ENCODE measurements at regions not wholly inside any gene's neighbourhood (a gene's known extent, or its start where the extent isn't known, plus 50 kb on each side); places are given as distances from the start of the nearest gene placed in this dataset.

DNA sequence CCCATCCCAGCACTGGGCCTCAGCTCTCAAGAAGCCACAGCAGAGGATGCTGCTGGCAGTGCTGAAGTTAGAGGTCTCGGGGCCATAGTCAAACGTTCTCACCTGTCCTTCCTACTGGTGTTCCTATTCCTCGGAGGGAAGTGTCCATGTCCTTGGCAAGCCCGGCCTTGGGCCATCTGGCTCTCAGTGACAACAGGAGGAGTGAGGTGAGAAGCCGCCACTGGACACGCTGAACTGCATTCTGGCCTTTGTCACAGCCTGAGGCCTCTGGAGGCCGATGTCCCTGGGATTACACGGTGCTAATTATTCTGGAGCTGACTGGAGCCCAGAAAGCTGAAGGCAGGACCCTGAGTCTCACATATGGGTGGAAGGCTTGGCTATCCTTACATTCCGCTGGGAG is 92.5 kb downstream of the OLFM1 start:
- Histone ChIP-seq H3K36me3 (ENCODE audit: control insufficient read depth in 2 of 2, extremely low read depth in 1 of 2, insufficient read depth in 2 of 2, low read length in 2 of 2) (no peaks in the 10 kb centered on the region), H3K9ac (ENCODE audit: control insufficient read depth, extremely low read depth, insufficient read depth, low read length) (no peak overlapping the region), H3K4me2 (ENCODE audit: control insufficient read depth, extremely low read depth, insufficient read depth, low read depth, low read length) (no peak overlapping the region), H4K20me1 (ENCODE audit: control insufficient read depth, extremely low read depth, insufficient read depth, low read length) (no peaks in the 10 kb centered on the region), H3K79me2 (ENCODE audit: control insufficient read depth, insufficient read depth, low read length) (no peaks in the 10 kb centered on the region), H3K27ac (ENCODE audit: control insufficient read depth, insufficient read depth, low read length) (no peak overlapping the region), H3K4me1 (ENCODE audit: control insufficient read depth, extremely low read depth, insufficient read depth, low read length) (no peaks in the 10 kb centered on the region), H3K9me3 (ENCODE audit: control insufficient read depth, low read depth, low read length) (peaks cover 2% of the 10 kb centered on the region), H3K27me3 (ENCODE audit: control insufficient read depth, extremely low read depth, insufficient read depth, low read length) (no peaks in the 10 kb centered on the region), H3K9me1 (ENCODE audit: control insufficient read depth, extremely low read depth, insufficient read depth, low read length) (no peaks in the 10 kb centered on the region), H2AFZ (ENCODE audit: control insufficient read depth, low read length) (no peak overlapping the region), H3K4me3 (ENCODE audit: control insufficient read depth in 2 of 3, extremely low read depth in 1 of 3, insufficient read depth in 2 of 3, low read depth in 1 of 3, low read length in 3 of 3) (no peak overlapping the region)
- FAIRE-seq (no peak), DNase-seq (ENCODE audit: low read depth, low spot score) (no peak)
- dilution Hi-C loops (cut with MboI; ENCODE audit: extremely low pct_ligation_motif_present, low sequenced_read_pairs) = no loop called here
- TF ChIP-seq, protein P1, sequence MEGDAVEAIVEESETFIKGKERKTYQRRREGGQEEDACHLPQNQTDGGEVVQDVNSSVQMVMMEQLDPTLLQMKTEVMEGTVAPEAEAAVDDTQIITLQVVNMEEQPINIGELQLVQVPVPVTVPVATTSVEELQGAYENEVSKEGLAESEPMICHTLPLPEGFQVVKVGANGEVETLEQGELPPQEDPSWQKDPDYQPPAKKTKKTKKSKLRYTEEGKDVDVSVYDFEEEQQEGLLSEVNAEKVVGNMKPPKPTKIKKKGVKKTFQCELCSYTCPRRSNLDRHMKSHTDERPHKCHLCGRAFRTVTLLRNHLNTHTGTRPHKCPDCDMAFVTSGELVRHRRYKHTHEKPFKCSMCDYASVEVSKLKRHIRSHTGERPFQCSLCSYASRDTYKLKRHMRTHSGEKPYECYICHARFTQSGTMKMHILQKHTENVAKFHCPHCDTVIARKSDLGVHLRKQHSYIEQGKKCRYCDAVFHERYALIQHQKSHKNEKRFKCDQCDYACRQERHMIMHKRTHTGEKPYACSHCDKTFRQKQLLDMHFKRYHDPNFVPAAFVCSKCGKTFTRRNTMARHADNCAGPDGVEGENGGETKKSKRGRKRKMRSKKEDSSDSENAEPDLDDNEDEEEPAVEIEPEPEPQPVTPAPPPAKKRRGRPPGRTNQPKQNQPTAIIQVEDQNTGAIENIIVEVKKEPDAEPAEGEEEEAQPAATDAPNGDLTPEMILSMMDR (optimal IDR thresholded peaks at IDR 0.05 in 1 of 3, IDR thresholded peaks at IDR 0.05 in 1 of 3, conservative IDR thresholded peaks at IDR 0.05 in 1 of 3; ENCODE audit: extremely low read depth in 1 of 3, insufficient read depth in 2 of 3, low read length in 3 of 3) = no peak
- TF ChIP-seq EZH2 (IDR thresholded peaks at IDR 0.05; ENCODE audit: low read length) = no peak

DNA sequence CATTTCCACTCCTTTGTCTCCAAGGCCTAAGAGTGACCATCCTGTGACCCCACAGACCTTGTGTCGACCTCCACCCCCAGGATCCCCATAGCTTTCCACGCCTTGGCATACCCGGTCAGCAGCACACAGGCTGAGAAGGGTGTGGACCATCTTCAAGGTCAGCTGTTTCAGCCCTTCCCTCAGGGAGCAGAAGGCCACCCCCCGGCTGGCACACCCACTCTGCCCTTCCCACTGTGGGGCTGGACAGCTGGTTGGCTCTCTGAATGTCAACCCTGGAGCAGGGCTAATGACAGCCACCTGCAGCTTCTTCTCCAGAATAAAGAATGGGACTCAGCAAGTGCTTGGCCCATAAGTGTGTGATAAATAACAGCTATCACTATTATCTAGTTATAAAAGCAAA is 93.1 kb downstream of the OLFM1 start:
- Histone ChIP-seq H3K4me2 (ENCODE audit: control insufficient read depth, extremely low read depth, insufficient read depth, low read depth, low read length) (no peak overlapping the region), H3K4me1 (ENCODE audit: control insufficient read depth, extremely low read depth, insufficient read depth, low read length) (no peaks in the 10 kb centered on the region), H4K20me1 (ENCODE audit: control insufficient read depth, extremely low read depth, insufficient read depth, low read length) (no peaks in the 10 kb centered on the region), H3K9me3 (ENCODE audit: control insufficient read depth, low read depth, low read length) (peaks cover 2% of the 10 kb centered on the region), H3K9ac (ENCODE audit: control insufficient read depth, extremely low read depth, insufficient read depth, low read length) (no peak overlapping the region), H3K79me2 (ENCODE audit: control insufficient read depth, insufficient read depth, low read length) (no peaks in the 10 kb centered on the region), H3K27ac (ENCODE audit: control insufficient read depth, insufficient read depth, low read length) (no peak overlapping the region), H3K27me3 (ENCODE audit: control insufficient read depth, extremely low read depth, insufficient read depth, low read length) (no peaks in the 10 kb centered on the region), H2AFZ (ENCODE audit: control insufficient read depth, low read length) (no peak overlapping the region), H3K36me3 (ENCODE audit: control insufficient read depth in 2 of 2, extremely low read depth in 1 of 2, insufficient read depth in 2 of 2, low read length in 2 of 2) (no peaks in the 10 kb centered on the region), H3K4me3 (ENCODE audit: control insufficient read depth in 2 of 3, extremely low read depth in 1 of 3, insufficient read depth in 2 of 3, low read depth in 1 of 3, low read length in 3 of 3) (no peak overlapping the region), H3K9me1 (ENCODE audit: control insufficient read depth, extremely low read depth, insufficient read depth, low read length) (no peaks in the 10 kb centered on the region)
- no peak for TF ChIP-seq EZH2 (IDR thresholded peaks at IDR 0.05; ENCODE audit: low read length)
- TF ChIP-seq, protein P1 (optimal IDR thresholded peaks at IDR 0.05 in 1 of 3, IDR thresholded peaks at IDR 0.05 in 1 of 3, conservative IDR thresholded peaks at IDR 0.05 in 1 of 3; ENCODE audit: extremely low read depth in 1 of 3, insufficient read depth in 2 of 3, low read length in 3 of 3) = no peak
- DNase-seq (ENCODE audit: low read depth, low spot score) (no peak), FAIRE-seq (no peak)
- dilution Hi-C loops (cut with MboI; ENCODE audit: extremely low pct_ligation_motif_present, low sequenced_read_pairs) = no loop called here

Measured in keratinocyte (primary cell).